GM04504 (cell line): ENCODE measurements at regions not wholly inside any gene's neighbourhood (a gene's known extent, or its start where the extent isn't known, plus 50 kb on each side); places are given as distances from the start of the nearest gene placed in this dataset.
"Not testable (repeated sequence)": the region's sequence is repeated elsewhere in the genome, so short reads cannot be mapped to it uniquely, and the experiment has no call there.

Source experiments
- DNase-seq: peaks from one replicate; pipeline ENCODE4 v3.0.0-alpha.2; 2012; ENCODE audit warnings: low read depth

DNA sequence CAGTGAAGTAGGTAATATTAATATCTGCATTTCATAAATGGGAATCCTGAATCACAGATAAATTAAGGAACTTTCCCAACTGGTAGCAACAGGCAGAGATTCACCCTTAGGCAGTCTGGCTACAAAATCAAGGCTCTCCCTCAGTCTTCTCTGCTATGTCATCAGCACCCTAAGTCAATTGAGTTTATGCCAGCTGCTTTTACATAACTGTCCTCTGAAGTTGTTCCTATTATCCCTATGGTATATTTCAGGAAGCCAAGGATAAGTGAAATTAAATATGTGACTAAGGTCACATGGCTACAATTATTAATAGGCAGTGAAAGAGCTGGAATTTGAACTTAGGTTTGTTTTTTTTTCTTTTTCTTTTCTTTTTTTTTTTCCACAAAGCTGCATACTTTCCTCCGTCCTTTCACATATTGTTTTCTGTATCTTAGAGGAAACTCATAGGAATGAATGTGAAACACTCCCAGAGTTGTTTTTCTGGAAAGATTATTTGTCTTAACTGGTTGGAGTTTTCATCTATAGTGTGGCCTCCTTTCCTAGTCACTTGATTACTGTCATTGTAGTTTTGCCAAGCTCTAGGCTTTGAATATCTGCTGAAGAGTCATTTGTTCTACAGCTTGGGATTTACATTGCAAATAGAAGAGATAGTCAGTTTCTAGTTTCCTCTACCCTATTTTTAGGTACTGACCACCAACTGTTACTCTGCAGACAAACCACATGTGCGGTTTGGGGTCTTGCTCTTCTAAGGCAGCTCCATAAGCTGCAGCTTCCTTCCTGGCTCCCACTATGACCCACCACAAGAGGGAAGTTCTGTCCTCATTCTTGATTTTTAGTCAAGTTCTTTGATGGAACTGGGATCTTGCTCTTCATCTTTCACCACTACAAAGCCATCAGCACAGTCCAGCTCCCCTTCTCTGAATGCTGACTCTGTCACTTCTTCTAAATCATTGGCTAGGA is 338.0 kb upstream of the KIAA1217 start:
- DNase-seq, result no peak

DNA sequence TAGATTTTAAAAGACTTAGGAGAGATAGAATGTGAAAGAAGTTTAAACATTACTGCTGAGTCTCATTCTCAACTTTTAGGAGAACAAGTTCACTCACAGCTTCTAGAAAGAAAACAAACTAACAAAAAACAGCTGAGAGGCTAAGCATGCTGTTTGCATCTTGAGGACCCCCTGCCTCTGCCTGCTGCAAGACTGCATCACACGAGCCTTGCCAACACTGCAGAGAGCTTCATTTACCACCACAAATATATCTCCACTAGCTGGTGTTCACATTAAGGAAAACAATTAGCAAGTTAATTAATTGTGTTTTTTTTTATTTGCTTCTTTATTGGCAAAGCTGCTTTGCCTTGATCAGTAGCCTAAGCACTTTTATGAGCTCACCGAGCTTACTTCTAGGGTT is 336.6 kb upstream of the KIAA1217 start:
- no peak for DNase-seq

DNA sequence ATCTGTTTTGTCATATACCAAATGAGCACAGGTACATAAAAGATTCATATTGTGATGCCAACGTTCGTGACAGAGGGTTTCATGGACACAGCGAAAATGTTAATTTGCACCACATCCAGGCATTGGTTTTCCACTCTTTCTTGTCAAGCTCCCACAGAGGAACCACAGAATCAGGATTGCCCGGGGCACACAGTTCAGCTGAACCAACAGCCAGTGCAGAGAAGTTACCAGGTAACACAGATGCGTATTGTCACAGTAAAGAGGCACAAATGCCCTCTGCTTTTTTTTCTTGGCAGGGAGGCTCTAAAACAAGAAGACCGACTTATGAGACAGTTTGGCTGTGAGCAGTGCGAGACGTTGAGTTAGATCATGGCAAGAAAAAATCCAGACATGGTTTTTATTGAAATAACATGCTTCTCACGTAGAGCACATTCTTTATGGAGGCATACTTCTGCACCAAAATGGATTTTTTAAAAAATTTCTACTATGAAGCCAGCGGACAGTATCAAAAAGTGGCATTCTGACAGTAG is 331.1 kb upstream of the KIAA1217 start:
- DNase-seq, result no peak

GRCh38 chr10:23884670-23885069 is 324.3 kb upstream of the KIAA1217 start:
- no peak for DNase-seq

DNA sequence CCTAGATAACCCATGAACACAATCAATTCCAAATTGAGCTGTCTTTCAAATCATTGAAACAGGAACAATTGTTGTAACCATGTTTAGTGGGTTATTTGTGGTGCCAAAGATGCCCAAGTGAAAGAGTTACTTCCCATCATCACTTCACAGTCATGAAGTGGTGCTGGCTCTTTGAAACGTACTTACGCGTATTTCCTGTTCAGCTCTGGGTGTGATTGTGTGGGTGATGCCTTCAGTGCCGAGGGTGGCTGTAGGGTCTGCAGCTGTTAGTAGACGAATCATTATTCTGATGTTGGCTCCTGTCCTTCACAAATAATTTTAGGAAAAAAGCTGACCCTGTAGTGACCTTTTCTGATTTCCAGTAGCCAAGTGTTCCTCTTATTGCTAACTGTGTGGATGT is 323.1 kb upstream of the KIAA1217 start:
- DNase-seq, result no peak

GRCh38 chr10:23886355-23886754 is 322.6 kb upstream of the KIAA1217 start:
- DNase-seq, result no peak

DNA sequence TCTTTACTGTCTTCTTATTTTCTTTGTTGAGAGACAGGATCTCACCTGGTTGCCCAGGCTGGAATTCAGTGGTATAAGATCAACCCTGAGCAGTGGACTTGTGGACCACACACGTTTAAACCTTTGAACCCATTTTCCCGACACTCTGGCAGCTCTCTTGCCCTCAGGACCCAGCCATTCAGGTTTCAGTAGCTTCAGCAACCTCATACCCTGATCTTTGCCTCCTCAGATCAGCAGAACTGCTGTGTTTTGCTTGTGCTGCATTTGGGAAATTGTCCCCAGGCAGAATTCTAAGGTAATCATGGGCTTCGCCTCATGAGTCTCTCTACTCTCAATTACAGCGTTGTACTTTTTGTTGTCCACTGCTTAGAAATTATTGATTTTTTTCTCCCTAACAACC is 317.6 kb upstream of the KIAA1217 start:
- no peak for DNase-seq

- no peak for DNase-seq
Measured at GRCh38 chr10:23892296-23892695, 316.6 kb upstream of the KIAA1217 start.

GRCh38 chr10:23897267-23897666 is 311.7 kb upstream of the KIAA1217 start:
- DNase-seq, result no peak

DNA sequence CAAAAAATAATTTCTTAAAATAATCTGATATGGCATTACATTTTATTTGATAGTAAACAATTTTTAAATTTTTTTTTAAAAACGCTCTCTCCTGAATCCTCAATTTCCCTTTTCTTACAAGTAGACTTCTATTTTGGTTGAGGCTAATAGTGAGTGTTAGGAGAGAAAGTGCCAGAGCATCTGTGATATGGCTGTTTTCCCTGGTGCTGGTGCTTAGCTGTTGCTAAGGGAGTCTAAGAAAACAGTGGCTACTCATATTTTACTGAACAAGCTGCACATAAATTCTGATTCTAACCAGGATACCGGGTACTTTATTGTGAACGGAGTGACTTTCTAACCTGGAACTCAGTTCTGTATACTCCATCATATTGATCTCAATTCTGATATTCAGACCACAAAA is 311.1 kb upstream of the KIAA1217 start:
- no peak for DNase-seq

DNA sequence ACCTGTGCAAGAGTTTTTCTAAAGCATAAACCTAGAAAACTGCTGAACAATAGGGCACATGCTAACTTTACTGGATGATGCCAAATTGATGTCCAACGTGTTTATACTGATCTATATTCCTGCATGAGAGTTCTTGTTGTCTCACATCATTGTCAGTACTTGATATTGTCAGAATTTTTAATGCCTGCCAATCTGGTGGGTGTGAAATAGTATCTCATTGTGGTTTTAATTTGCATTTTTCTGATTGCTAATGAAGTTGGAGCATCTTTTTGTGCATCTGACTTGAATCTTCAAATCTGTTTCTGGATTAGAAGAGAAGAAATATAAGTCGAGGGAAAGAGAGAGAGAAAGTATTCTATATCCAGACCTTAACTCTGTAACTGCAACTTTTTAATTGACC is 309.8 kb upstream of the KIAA1217 start:
- no peak for DNase-seq

DNA sequence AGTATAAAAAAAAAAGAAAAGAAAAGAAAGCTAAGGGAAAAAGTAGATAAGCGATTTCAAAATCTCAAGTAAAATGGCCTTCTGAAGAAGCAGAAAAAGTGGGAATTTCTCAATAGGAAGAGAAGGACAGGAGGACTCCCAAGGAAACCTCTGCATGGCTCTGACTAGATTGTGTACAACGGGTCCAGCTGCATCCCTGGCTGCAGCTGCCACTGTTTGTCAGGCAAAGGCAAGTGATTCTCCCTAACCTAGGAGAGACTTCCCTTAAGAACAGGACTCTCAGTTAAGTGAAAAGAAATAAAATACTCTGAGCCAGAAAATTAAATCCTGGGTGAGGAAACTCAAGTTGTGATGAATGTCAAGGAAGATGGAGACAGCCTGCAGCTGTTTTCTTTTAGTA is 298.6 kb upstream of the KIAA1217 start:
- no peak for DNase-seq

DNA sequence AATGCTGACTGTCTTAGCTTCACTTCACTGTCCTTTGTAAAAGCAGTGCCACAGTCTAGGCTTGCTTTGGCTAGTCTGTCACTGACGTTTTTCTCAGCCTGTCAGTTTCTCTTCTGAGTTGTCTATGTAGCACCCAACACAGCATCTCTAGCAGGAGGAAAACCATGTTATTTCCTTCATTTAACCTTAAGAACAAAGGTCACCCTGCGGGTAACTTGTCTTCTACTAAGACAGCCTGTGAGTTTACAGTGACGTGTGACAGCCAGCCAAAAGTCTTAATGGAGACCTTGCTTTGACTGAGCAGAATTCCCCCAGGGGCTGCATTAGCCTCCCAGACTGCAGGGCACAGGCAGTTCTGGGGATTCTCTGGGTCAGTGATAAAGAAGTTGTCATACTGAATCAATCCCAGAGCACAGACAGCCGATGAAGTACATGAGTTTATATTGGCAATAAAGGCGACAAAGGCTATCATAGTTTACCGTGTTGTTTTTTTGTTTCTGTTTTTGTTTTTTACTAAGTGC is 296.0 kb upstream of the KIAA1217 start:
- DNase-seq, result no peak

DNA sequence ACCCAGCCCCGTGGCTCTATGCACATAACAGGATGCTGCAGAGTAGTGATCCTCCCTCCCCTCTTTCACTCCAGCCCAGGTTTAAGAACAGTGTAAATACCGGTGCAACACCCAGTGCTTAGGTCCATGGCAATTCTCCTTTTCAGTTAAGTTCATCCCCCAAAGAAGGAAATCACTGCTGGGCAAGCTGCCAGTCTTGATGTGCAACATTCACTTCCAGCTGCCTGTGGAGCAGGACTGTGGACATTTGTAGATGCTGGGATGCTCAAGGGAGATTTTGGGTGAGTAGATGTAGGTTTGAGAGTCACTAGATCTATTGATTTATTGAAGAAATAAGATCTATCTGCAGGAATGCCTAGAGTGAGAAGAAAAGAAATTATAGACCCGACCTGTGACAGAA is 294.3 kb upstream of the KIAA1217 start:
- no peak for DNase-seq

DNA sequence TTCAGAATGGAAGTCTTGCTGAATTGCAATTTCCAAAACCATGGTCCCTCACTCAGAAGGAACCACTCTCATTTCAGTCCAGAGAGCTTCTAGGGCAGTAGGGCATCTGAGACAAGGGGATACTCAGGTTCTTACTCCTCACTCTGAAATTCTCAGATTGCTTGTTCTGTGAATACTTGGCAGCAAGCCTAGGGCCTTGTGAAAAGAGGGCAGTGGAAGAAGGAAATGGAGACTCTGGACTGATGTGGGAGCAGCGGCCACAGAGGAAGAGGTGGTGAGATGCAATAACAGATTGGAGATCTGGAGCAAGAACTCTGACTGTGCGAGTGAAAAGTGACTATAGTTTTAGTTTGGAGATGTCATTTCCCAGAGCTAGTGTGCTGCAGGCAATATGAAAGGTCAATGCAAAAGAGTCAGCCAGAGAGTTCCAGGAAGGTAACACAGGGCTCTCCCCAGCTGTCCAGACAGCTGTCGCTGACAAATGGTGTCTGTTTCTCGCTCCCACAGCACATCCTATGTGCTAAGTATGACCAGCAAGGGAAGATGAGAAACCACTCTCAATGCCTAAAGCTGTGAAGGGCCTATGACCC is 291.6 kb upstream of the KIAA1217 start:
- no peak for DNase-seq

DNA sequence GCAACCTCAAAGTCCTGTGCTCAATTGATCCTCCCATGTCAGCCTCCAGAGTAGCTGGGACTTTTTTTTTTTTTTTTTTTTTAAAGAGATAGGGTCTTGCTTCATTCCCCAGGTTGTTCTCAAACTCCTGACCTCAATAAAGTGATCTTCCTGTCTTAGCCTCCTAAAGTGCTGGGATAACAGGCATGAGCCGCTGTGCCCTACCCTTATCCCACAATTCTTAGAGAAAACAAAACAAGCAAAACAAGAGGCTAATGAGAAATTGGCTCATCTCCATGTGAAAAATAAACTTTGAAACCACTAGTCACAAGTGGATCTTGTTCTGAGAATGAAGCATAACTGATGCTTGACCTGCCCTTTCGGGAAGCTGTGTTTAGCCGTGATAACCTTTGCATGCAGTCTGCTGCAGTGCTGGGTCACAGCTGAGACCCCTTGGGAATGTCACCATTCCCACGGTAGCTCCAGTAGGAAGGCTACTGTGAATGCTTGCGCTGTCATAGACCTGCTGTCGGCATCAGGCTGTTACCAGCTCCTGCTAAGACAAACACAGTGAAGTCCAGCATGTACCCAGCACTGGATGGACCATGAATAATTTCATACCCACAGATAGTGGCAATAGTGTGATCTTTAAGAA is 290.7 kb upstream of the KIAA1217 start:
- DNase-seq, result no peak

GRCh38 chr10:23918839-23919238 is 290.1 kb upstream of the KIAA1217 start:
- DNase-seq, result no peak

DNA sequence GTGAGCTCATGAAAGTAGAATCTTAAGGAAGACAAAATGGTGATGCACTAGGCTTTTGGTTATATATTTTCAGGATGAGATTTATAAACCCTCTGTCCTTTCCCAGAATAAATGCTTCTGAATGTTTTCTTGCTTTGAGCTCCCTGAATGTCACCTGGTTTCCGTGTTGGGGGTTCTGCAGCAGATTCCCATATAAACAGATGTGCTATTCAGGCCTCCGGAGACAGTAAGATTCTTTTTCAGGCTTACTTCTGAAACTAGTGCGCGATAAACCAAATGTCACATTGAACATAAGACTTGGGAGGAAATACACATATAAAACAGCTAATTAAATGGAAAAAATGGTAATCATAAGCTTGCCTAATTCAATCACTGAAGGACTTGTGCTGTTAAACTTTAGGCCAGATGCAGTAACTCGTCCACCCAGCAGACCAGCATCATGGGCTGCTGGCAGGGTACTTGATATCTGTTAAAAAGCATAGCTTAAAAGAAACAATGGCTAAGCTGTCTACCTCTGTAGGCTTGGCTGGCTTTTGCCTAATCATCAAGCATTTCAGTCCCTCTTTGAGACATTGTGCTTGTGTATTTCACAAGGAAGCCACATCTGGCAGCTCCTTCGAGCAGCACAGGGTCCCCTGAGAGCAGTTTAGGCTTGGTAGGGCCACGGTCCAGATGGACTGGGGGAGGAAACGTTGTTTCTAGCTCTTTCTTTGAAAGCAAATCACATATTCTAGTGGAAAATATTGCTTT is 281.2 kb upstream of the KIAA1217 start:
- DNase-seq, result no peak

GRCh38 chr10:23934023-23934422 is 274.9 kb upstream of the KIAA1217 start:
- DNase-seq, result not testable (repeated sequence)

DNA sequence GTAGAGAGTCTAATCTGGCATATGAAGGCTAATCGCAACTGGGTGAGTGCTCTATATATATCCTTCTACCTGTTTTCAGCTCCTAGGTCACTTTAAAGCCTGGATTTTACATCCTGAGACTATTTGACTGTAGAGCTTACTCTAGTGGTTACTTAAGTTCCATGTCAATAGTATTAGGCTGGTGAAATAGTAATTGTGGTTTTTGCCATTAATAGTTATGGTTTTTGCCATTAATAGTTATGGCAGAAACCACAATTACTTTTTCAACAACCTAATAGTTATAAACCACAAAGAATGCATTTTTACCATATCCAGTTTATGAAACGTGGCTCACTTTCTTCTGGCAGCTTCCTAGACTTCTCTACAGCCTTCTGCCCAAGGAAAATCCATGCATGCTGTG is 263.1 kb upstream of the KIAA1217 start:
- DNase-seq, result no peak

- DNase-seq, result no peak
Measured at GRCh38 chr10:23951841-23952240, 257.1 kb upstream of the KIAA1217 start.
